K562 (cell line): ENCODE measurements at regions not wholly inside any gene's neighbourhood (a gene's known extent, or its start where the extent isn't known, plus 50 kb on each side); places are given as distances from the start of the nearest gene placed in this dataset.

ENCODE experiments used
- ARID1B ChIP-seq: fragments of 450-650 bp; IDR thresholded peaks from 2 replicates; pipeline ENCODE4 v1.6.1; 2016; ENCODE audit warnings: antibody characterized with exemption, mild to moderate bottlenecking, inconsistent platforms
- ILK ChIP-seq: fragments of 450-650 bp; IDR thresholded peaks from 2 replicates; pipeline ENCODE4 v1.6.1; 2016; ENCODE audit warnings: missing genetic modification characterization, low read depth, mild to moderate bottlenecking, missing compliant biosample characterization, moderate library complexity, borderline replicate concordance
- KLF16 ChIP-seq: IDR thresholded peaks from 2 replicates; pipeline ENCODE4 v1.6.1; 2016; ENCODE audit warnings: antibody characterized with exemption
- TF ChIP-seq, protein P1 (sequence below): fragments of 450-650 bp; IDR thresholded peaks from 2 replicates; pipeline ENCODE4 v1.6.1; 2016; ENCODE audit warnings: low read depth

DNA sequence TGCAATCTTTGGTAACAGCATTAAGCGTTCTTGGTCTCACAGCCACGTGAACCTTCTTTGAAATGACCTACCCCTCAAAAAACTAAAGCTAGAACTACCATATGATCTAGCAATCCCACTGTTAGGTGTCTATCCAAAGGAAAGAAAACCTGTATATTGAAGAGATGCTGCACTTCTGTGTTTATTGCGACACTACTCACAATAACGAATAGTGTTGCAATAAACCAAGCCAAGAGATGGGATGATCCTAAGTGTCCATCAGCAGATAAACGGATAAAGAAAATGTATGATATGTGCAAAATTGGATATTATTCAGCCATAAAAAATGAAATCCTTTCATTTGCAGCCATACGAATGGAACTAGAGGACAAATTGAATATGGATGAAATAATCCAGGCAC, 637.9 kb downstream of the EFNB2 start (continued):
- TF ChIP-seq, protein P1, sequence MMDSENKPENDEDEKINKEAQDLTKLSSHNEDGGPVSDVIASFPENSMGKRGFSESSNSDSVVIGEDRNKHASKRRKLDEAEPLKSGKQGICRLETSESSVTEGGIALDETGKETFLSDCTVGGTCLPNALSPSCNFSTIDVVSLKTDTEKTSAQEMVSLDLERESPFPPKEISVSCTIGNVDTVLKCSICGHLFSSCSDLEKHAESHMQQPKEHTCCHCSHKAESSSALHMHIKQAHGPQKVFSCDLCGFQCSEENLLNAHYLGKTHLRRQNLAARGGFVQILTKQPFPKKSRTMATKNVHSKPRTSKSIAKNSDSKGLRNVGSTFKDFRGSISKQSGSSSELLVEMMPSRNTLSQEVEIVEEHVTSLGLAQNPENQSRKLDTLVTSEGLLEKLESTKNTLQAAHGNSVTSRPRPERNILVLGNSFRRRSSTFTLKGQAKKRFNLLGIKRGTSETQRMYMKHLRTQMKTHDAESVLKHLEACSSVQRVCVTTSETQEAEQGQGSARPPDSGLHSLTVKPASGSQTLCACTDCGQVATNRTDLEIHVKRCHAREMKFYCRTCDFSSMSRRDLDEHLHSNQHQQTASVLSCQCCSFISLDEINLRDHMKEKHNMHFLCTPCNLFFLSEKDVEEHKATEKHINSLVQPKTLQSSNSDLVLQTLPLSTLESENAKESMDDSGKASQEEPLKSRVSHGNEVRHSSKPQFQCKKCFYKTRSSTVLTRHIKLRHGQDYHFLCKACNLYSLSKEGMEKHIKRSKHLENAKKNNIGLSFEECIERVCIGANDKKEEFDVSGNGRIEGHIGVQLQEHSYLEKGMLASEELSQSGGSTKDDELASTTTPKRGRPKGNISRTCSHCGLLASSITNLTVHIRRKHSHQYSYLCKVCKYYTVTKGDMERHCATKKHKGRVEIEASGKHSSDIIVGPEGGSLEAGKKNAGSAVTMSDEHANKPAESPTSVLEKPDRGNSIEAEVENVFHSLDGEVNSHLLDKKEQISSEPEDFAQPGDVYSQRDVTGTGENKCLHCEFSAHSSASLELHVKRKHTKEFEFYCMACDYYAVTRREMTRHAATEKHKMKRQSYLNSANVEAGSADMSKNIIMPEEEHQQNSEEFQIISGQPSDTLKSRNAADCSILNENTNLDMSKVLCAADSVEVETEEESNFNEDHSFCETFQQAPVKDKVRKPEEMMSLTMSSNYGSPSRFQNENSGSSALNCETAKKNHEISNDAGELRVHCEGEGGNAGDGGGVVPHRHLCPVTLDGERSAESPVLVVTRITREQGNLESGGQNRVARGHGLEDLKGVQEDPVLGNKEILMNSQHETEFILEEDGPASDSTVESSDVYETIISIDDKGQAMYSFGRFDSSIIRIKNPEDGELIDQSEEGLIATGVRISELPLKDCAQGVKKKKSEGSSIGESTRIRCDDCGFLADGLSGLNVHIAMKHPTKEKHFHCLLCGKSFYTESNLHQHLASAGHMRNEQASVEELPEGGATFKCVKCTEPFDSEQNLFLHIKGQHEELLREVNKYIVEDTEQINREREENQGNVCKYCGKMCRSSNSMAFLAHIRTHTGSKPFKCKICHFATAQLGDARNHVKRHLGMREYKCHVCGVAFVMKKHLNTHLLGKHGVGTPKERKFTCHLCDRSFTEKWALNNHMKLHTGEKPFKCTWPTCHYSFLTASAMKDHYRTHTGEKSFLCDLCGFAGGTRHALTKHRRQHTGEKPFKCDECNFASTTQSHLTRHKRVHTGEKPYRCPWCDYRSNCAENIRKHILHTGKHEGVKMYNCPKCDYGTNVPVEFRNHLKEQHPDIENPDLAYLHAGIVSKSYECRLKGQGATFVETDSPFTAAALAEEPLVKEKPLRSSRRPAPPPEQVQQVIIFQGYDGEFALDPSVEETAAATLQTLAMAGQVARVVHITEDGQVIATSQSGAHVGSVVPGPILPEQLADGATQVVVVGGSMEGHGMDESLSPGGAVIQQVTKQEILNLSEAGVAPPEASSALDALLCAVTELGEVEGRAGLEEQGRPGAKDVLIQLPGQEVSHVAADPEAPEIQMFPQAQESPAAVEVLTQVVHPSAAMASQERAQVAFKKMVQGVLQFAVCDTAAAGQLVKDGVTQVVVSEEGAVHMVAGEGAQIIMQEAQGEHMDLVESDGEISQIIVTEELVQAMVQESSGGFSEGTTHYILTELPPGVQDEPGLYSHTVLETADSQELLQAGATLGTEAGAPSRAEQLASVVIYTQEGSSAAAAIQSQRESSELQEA, result no peak
- TF ChIP-seq KLF16 (no peak), ILK (tag) (no peak), ARID1B (no peak)
